PC-3 (cell line): ENCODE measurements at regions not wholly inside any gene's neighbourhood (a gene's known extent, or its start where the extent isn't known, plus 50 kb on each side); places are given as distances from the start of the nearest gene placed in this dataset.

Experiments
- CTCF ChIP-seq: fragments of 300-600 bp; sonication (generic); conservative IDR thresholded peaks from 2 replicates; pipeline ENCODE4 v1.5.1; 2017; ENCODE audit warnings: antibody characterized with exemption, low read depth, mild to moderate bottlenecking, low read length
- EZH2phosphoT487 ChIP-seq: fragments of 300-600 bp; sonication (generic); IDR thresholded peaks from 2 replicates; pipeline ENCODE4 v1.6.1; 2018; ENCODE audit warnings: mild to moderate bottlenecking, antibody characterized with exemption, low read length, borderline replicate concordance

GRCh38 chr2:199554026-199554425 is 96.3 kb upstream of the SATB2 start:
- TF ChIP-seq CTCF (no peak), EZH2phosphoT487 (no peak)
